HG02798 (cell line): ENCODE measurements at regions not wholly inside any gene's neighbourhood (a gene's known extent, or its start where the extent isn't known, plus 50 kb on each side); places are given as distances from the start of the nearest gene placed in this dataset.

ENCODE experiments used
- ATAC-seq: cut with Tn5 transposase; IDR thresholded peaks from one replicate; pipeline ENCODE4 v1.9.1; 2021; ENCODE audit warnings: mild to moderate bottlenecking; ENCODE audit not compliant: unreplicated experiment, poor library complexity

DNA sequence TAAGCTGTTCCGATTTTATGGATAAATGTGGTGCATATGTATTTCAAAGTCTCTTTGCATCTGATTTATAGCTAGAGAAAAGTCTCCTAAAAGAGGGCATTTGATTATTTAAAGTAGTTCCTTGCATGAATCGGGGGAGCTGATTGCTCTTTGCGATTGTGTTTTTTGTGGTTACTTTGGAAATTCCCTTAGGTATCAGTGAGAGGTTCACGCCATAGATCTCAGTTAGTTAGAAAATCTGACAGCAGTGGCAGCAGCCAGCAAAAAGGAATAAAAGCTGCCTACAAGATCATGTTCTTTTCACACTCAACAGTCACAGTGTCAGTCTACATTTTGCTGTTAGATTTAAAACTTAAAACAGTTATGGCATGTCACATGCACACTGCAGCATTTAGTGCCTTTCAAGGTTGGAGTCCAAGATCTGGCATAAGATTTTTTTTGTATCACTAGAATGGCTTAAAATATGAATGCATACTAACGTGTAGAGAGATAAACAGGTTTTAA lies 436.5 kb upstream of the PCDH20 start:
- no peak for ATAC-seq

DNA sequence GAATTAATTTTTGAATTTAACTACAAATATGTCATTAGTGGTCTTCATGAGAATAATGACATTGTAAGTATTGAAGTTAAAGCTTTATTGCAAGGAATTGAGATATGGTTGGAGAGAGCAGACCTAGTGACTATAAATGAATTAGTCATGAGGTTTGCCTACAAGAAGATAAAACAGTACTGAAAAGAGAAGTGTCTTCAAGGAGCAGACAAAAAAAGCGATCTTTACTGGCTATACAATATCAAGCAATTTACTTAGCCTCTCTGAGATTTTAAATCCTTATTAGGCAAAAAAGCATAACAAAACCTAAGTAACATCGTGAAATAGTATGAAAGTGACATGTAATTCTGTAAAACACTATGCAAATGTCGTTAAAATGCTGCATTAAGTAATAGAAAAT lies 435.1 kb upstream of the PCDH20 start:
- ATAC-seq: no peak

DNA sequence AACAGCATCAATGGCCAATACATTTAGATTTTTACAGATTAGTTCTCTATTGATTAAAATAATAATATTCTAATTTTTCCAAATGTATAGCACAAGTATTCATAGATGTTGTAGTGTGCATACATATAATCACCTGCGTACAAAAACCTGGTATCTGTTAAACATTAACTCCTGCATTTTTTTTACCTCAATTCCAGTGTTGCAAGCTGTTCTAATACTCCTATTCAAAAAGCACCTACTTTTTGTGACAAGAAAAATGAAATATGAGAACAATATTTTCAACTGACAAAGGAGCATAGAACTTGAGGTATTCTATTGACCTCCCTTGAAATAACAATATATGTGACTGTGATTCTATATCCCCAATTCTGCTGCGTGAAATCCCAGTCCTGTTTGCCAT lies 422.9 kb upstream of the PCDH20 start:
- no peak for ATAC-seq

DNA sequence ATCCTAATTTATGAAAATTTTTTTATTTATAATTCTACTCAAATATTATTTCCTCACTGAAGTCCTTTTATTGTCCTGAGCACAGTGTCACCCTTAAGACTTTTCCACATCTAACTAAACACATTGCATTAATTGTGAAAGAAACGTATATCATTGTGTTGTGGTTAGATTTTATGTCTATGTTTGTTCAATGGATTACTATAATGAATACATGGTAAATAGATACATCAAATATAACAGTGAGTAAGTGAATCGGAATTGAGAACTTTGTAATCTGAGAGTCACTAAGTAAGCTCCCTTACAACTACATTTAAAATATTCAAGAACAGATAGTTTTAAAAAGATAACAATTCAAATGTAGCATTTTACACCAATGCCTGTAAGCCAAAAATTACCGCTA lies 417.6 kb upstream of the PCDH20 start:
- no peak for ATAC-seq

DNA sequence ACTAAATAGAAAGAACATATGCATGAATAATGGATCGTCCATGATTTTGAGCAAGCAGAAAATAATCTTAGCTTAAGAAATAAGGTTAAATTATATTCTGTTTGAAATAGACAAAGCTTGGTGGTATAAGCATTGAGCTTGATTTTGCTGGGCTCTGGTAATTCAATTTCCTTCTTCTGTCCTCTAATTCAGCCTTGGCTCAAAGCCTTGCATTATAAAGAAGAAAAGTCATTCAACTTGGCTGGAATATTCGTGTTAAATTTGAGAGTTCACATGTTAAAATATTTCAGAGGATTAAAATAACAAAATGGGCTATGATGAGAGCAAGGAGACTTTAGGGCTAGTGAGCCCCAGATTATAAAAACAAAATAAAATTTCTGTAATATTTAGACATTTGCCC lies 415.4 kb upstream of the PCDH20 start:
- ATAC-seq: no peak

DNA sequence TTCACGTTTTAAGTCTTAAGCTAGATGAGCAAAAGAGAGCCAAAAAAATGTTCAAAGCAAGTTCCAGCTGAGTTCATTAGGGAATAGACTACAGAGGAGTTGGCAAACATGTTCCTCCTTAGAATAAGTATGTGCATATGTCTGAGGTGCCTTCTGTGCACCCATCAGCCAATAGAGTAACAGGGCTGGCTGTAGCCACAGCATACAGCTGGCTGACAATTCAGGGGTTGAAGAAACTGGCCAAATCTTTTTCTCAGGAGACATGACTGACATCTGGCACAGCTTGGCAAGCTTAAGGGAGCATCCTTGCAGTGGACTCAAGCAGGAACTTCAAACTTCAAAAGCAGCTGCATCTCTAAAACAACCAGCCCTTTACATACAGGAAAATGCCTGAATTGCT lies 414.8 kb upstream of the PCDH20 start:
- ATAC-seq: no peak

DNA sequence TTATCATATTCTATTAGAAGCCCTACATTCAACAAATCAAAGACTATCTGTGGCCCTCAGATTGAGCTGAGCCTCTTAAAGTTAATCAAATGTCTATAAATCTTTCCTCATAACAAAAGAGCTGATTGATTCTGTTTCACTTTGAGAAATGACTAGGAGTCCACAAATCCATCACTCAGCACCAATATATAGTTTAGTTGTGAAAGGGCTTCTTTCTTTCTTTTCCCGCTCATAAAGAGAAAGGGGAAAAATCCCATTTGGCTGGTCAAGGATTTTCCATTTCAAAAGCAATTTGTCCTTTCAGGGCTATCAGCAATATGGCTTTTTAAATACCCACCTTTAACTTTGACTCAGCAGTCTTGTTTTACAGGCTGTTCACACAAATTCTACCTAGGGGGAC lies 408.5 kb upstream of the PCDH20 start:
- no peak for ATAC-seq

DNA sequence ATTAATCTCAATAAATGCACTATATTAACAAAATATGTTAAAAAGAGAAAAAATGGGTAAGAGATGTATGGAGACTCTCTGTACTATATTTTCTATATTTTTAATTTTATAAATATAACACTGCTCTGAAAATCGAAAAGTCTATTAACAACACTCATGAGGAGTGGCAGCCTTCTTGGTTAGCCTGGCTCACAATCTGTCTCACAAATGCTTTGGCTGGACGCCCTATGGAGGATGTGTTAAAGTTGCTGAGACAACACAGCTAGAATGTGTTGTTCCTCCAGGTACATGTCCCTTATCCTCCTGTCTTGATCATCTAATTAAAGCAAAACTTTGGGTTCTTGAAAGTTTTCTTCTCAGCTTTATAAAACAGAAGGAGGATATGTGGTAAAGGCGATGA lies 396.6 kb upstream of the PCDH20 start:
- ATAC-seq: no peak

DNA sequence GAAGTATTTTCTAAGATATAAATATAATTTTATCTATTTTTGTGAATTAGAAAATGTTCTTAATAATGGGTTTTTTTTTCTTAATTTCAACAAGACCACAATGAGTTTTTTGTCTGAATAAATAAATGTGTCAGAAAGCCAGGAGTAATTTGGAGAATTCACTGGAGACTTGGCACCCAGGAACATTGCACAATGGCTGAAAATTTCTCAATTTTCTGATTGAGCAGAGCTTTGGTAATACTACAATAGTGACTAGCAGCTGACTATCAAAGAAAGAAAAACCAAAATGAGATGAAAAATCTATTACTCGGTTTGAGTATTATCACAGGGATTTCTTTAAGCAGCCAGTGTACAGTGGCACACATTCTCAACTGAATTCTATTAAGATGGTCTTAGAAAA lies 394.4 kb upstream of the PCDH20 start:
- no peak for ATAC-seq

DNA sequence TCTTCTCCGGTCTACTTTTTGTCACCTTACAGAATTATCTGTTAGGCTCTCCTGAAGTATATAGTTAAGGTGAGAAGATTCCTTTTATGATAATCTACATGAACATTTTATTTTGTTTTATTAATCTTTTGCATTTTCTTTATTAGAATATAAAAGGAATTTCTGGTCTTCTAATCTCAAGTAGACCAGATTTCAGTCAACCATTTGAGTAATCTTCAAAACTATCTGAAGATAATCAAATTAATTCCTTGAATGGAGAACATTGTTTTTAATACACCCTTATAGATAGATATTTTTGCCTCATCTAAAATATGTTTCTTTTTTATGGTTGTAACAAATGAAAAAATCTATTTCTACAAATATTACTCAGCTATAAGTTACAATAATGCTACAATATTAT lies 381.7 kb upstream of the PCDH20 start:
- no peak for ATAC-seq

DNA sequence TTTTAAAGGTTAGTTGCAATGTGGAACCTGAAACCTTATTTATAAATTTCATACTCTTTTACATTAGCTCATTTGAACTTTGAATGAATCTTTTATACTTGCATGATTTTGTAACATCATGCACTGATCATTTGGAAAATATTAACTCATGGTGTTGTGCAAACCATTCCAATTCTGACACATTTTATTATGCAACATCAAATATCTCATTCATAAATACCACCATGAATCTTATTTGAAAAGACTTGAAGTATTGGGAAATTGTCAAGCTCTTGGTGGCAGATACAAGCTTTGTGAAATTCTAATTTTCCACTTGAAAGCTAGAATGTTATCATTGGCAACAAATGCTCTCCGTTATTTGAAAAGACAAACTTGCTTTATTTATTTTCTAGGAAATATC lies 379.9 kb upstream of the PCDH20 start:
- ATAC-seq: no peak

DNA sequence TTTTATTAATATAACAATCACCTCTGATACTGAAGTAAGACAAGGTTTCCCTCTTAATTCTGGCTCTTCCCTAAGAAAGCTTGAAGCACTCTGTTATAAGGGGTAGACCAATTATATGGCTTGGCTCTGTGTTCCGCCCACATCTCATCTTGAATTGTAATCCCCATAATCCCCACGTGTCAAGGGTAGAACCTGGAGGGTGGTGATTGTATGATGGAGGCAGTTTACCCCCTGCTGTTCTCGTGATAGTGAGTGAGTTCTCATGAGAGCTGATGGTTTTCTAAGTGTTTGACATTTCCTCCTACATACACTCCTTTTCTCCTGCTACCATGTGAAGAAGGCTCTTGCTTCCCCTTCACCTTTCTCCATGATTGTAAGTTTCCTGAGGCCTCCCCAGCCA lies 363.8 kb upstream of the PCDH20 start:
- no peak for ATAC-seq

DNA sequence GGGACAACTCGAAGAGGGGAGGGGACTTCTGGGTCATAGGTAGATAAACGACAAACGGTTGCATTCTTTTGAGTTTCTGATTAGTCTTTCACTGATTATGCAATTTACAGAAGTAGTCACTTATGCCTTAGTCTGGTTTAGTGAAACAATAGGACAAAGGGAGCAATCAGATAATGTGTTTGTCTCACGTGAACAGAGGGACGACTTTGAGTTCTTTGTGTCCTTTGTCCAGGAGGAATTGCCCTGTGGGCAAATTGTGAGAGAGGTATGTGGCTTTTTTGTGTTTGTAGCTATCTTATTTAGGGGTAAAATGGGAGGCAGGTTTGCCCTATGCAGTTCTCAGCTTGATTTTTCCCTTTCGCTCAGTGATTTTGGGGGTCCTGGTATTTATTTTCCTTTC lies 362.9 kb upstream of the PCDH20 start:
- no peak for ATAC-seq

DNA sequence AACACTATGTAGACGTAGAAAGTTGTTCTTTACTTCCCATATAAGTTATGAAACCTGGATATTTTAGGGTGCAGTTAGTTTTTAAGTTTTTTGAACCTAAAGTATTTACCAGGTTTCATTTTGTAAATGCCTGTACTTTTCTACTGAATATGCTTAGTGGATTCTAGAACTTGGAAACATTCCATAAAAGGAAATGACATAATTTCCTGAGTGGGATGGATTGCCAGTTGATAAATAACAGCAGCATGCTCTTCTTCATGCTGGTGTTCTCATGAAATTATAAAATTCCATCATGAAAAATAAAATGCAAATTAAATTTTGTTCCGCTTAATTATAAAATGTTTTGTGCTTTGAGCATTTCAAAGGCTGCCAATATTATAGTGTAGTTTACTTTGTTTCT lies 362.2 kb upstream of the PCDH20 start:
- ATAC-seq: no peak

DNA sequence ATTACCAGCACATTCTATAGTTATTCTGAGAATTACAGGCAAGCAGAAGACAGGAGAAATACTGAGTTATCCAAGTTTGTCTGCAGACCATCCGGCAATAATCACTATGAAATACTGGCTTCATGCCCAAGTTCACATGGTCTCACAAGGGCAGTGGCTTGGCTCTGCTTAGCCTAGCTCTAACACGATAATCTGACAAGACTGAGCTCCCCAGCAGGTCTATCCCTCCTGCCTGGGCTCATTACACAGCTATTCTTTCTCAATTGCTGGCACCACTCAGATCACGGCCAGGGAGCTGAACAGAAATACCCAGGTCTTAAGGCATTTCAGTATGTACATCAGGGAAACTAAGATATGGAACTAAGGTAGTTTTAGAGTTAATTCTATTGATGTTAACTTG lies 361.6 kb upstream of the PCDH20 start:
- ATAC-seq: no peak

DNA sequence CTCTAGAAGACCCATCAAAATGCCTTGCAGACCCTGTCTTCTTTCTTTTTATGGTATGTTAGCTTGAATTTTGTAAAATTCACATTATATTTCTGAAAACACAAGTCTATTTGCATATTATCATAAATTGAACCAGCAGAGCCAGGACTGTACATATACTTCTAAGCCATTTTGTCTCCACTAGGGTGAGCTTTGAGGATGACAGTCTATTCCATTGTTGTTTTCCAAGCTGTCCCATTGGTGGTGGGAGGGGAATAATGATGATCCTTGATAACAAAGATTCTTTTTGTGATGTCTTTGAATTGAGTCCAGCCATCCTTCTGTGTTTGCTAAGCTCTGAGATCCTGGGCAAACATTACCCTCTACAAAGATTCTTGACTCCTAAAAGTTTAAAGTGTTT lies 359.3 kb upstream of the PCDH20 start:
- no peak for ATAC-seq

DNA sequence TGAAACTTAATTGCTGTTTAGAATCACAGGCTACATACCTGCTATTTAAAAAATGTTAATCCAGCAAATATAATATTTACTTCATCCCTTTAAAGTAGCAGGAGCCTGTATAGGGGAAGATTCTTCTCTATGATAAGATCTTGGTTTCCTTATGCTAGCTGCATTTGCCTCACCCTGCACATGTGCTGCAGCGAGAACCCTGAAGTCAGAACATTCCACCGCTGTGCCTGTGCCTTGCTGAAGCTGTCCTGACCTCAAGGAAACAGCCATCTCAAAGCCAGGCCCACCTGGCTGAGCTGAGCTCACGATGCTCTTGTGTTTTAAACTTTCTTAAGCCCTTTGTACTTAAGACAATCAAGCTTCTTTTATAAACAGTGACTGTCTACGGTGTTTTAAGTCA lies 355.0 kb upstream of the PCDH20 start:
- no peak for ATAC-seq

DNA sequence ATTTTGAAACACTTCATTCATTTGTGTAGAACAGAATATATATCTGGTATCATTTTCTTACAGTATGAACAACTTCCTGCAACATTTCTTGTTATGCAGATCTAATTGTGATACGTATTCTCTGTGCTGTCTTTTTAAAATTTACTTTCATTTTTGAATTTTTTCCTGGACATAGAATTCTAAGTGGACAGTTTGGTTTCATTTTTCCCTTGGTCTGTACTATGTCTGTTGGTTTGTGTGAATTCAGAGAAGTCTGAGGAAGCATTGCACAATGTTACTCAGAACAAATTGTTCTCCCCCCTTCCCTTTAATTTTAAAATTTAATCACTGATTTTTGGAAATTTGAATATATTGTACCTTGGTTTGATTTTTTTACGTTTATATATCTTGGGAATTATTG lies 352.5 kb upstream of the PCDH20 start:
- no peak for ATAC-seq

DNA sequence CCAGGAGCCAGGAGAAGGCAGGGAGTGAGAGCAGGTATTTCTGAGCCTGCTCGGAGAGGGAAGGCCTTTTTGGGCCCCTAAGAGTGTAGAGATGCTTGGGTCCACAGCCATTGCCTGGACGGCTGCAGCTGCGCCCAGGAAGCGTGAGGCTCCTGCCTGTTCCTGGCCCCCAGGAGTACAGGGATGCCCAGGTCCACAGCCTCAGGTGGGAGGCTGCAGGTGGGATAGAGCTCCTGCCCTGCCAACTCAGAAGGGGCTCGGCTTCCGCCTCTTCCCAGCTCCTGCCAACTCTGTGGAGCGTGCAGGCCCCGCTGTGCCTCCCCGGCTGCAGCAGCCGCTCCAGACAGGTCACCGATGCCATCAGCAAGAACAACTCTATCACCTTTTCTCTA lies 351.0 kb upstream of the PCDH20 start:
- ATAC-seq: no peak

DNA sequence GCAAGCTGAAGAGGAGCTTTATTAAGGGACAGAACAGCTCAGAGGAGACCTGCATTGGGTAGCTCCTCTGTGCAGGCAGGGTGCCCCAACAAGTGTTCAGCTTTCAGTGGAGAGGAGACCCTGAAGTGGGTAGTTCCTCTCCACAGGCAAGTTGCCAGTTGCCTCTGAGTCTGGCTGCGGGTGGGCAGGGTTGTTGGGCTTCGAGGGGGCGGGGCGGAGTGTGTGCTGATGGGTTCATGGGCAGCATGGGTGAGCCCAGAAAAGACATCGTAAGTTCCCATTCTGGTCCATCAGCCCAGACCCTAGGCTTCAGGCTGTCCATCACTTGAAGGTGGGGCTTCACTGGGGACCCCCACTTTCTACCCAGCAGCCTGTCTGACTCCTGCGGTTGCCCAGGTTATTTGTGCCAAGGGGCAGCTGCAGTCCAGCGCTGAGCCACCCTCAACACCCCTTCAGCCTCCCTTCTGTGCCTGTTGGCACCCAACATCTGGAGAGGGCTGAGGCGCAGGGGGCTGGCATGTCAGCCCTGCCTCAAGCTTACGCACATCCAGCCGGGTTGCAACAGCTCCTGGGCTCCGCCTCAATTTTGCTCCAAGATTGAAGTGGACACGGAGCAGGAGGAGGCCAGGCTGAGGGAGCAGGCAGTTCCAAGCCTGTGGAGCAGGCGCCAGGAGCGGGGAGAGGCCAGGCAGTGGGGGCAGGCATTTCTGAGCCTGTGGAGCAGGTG lies 350.5 kb upstream of the PCDH20 start:
- ATAC-seq: no peak

DNA sequence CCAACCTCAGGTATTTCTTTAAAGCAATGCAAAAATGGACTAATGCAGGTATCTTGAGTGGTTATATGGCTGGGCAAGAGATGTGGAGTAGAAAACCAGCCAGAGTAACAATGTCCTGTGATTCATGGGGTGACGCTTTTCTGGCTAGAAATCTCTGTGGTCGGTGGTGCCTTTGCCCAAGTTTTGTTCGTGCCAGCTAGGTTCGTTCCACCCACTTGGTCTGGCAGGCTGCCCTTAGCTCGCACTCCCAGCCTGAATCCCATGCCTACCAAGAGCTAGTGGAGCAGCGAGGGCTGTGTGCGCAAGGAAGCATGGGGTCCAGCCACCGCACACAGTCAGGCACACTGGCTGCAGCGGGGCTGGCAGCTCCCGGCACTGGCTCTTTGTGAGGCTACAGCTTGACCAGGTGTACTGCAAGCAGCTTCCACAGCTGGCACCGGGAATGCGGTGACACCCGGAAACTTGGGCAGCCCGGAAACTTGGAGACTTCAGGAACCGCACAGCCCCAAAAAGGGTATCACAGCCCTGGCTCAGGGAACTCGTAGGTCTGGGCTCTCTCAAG lies 349.6 kb upstream of the PCDH20 start:
- ATAC-seq: no peak

DNA sequence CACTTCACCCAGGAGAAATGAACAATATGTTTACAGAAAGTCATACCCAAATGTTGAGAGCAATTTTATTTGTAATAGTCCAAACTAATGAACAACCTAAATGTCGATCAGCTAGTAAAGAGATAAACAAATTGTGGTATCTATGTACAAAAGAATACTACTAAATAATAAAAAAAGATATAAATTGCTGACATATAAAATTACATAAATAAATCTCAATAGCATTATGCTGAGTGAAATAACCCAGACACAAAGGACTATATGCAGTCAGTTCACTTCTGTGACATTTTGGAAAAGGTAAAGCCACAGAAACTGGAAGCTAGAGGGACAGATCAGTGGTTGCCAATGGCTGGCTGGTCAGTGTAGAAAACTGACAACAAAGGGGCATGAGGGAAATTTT lies 346.0 kb upstream of the PCDH20 start:
- no peak for ATAC-seq
